Stimulated activated CD4-positive, alpha-beta T cell treated with anti-CD3 and anti-CD28 coated beads, TNF-alpha, amount 100 ng/mL, for 4 hours (primary cell): ENCODE measurements at regions not wholly inside any gene's neighbourhood (a gene's known extent, or its start where the extent isn't known, plus 50 kb on each side); places are given as distances from the start of the nearest gene placed in this dataset.

Experiments used
- DNase-seq, 3 experiments: peaks; one replicate each; pipeline ENCODE4 v3.0.0-alpha.2; 2020; ENCODE audit warnings: low read depth in 3 of 3

GRCh38 chr3:124599779-124600693, 130.2 kb upstream of the UMPS start:
- no peak for DNase-seq

GRCh38 chr3:124600765-124601164, 129.5 kb upstream of the UMPS start:
- no peak for DNase-seq

- no peak for DNase-seq
Measured at GRCh38 chr3:124601190-124601589, 129.1 kb upstream of the UMPS start.

GRCh38 chr3:124602980-124603627, 127.1 kb upstream of the UMPS start:
- no peak for DNase-seq

- no peak for DNase-seq
Measured at GRCh38 chr3:124605781-124606579, 124.3 kb upstream of the UMPS start.

GRCh38 chr3:124607163-124607562, 123.1 kb upstream of the UMPS start:
- no peak for DNase-seq

- DNase-seq = no peak
Measured at GRCh38 chr3:124609402-124609801, 120.8 kb upstream of the UMPS start.

GRCh38 chr3:124610130-124610529, 120.1 kb upstream of the UMPS start:
- no peak for DNase-seq

GRCh38 chr3:124611520-124611919, 118.7 kb upstream of the UMPS start:
- DNase-seq = no peak

GRCh38 chr3:124615896-124616543, 114.2 kb upstream of the UMPS start:
- DNase-seq = no peak

- DNase-seq = no peak
Measured at GRCh38 chr3:124617177-124617576, 113.1 kb upstream of the UMPS start.

GRCh38 chr3:124619887-124620599, 110.2 kb upstream of the UMPS start:
- no peak for DNase-seq

GRCh38 chr3:124620600-124621063, 109.6 kb upstream of the UMPS start:
- no peak for DNase-seq

GRCh38 chr3:124621498-124621897, 108.8 kb upstream of the UMPS start:
- no peak for DNase-seq

- DNase-seq = no peak
Measured at GRCh38 chr3:124625074-124625473, 105.2 kb upstream of the UMPS start.

GRCh38 chr3:124627501-124627908, 102.7 kb upstream of the UMPS start:
- no peak for DNase-seq

GRCh38 chr3:124628863-124629262, 101.4 kb upstream of the UMPS start:
- DNase-seq = no peak

- no peak for DNase-seq
Measured at GRCh38 chr3:124629497-124629896, 100.8 kb upstream of the UMPS start.

GRCh38 chr3:124630960-124631359, 99.3 kb upstream of the UMPS start:
- DNase-seq = no peak

GRCh38 chr3:124631727-124632126, 98.5 kb upstream of the UMPS start:
- no peak for DNase-seq

GRCh38 chr3:124632566-124633140, 97.6 kb upstream of the UMPS start:
- no peak for DNase-seq
